ENCODE measurements at regions not wholly inside any gene's neighbourhood (a gene's known extent, or its start where the extent isn't known, plus 50 kb on each side); places are given as distances from the start of the nearest gene placed in this dataset.
"Not testable (repeated sequence)": the region's sequence is repeated elsewhere in the genome, so short reads cannot be mapped to it uniquely, and the experiment has no call there.

DNA sequence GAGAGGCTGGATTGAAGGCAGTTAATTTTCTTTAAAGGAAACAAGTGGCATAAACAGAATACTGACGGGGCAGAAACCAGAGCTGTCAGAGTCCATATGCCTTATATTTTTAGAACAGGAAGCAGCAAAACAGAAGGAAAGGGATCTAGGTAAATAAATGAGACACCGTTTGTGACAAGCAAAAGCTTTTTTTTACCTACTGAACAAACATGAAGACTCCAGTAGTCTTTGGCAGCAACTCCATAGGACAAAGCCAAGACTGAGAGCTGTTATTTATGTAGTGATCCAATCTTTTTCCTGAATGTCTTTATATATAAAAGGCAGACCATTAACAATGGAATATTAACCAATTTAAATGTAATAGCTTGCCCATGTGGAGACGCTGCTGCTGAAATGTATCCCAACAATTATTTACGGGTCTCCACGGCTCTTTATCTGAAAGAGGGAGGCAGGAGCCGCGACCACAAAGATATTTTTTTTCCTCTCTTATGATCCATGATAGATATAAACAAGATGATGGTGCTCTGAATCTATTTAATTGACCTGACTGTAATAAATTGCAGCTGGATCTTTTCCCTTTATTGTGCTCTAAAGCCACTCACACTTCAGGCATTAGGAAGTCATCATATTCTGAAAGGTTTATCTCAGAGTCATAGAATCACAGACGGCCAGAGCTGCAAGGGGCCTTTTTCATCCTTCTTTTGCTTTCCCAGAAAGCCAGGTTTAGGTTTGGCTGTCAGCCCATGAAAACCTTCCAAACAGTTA, 687.8 kb downstream of the EFNB2 start:
- DNase-seq = no peak
- no peaks in the 10 kb centered on the region for H3K36me3 ChIP-seq
- TF ChIP-seq CTCF (IDR thresholded peaks at IDR 0.05; ENCODE audit: borderline replicate concordance) = no peak
- no peaks in the 10 kb centered on the region for H3K9me3 ChIP-seq (replicated peaks)
- H3K4me1 ChIP-seq = peaks cover 6% of the 10 kb centered on the region
- no peak overlapping the region for H3K4me3 ChIP-seq
- no peak overlapping the region for H3K27ac ChIP-seq (replicated peaks)
- intact Hi-C loops (cut with micrococcal nuclease) = loop anchor here (10.0 kb wide), 1 partner anchor 257 kb away; no protein-coding TSS in a partner anchor
- H3K27me3 ChIP-seq (ENCODE audit: low read depth) = no peaks in the 10 kb centered on the region

DNA sequence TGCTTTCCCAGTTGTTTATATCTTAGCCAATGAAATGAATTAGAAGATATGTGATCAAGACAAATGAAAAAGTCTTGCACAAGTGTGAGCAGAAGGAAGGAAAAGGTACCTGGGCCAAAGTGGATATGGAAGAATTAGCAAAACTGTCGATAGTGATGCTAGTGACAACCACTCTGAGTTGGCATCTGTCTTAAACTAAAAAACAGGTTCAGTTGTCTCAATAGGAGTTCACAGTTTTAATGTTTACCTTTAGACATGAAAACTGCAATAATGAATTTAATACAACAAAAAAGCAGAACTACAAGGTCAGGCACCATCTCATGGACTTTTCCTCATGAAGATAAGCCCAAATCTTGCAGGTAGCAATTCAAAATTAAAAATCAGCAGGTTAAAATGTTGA, 688.5 kb downstream of the EFNB2 start:
- DNase-seq = no peak
- no peaks in the 10 kb centered on the region for H3K9me3 ChIP-seq (replicated peaks)
- TF ChIP-seq CTCF (IDR thresholded peaks at IDR 0.05; ENCODE audit: borderline replicate concordance) = no peak
- no peaks in the 10 kb centered on the region for H3K36me3 ChIP-seq
- H3K27ac ChIP-seq (replicated peaks) = no peak overlapping the region
- H3K4me3 ChIP-seq = no peak overlapping the region
- peaks cover 6% of the 10 kb centered on the region for H3K4me1 ChIP-seq
- intact Hi-C loops (cut with micrococcal nuclease) = loop anchor here (10.0 kb wide), 1 partner anchor 258 kb away; no protein-coding TSS in a partner anchor
- H3K27me3 ChIP-seq (ENCODE audit: low read depth) = no peaks in the 10 kb centered on the region

DNA sequence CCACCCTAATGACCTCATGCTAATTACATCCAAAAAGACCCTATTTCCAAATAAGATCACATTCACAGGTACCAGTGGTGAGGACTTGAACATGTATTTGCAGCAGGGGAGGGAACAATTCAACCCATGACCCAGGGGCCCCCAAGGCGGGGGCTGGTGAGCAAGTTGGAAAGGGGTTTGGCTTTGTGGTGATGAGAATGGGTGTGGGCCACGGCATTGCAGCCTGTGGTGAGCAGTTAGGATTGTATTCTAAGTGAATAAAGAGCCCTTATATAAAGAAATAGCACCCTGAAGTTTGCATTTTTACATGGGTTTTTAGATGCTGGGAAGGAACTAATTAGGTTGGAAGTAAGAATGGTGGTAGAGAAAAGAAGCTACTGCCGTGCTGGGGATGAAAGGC, 694.2 kb downstream of the EFNB2 start:
- Histone ChIP-seq H3K27me3 (ENCODE audit: low read depth) (no peaks in the 10 kb centered on the region), H3K27ac (replicated peaks) (no peak overlapping the region), H3K36me3 (no peaks in the 10 kb centered on the region), H3K9me3 (replicated peaks) (no peaks in the 10 kb centered on the region), H3K4me3 (no peak overlapping the region), H3K4me1 (no peaks in the 10 kb centered on the region)
- DNase-seq = no peak
- TF ChIP-seq CTCF (IDR thresholded peaks at IDR 0.05; ENCODE audit: borderline replicate concordance) = no peak
- intact Hi-C loops (cut with micrococcal nuclease) = loop anchor here (10.0 kb wide), 1 partner anchor 264 kb away; no protein-coding TSS in a partner anchor

DNA sequence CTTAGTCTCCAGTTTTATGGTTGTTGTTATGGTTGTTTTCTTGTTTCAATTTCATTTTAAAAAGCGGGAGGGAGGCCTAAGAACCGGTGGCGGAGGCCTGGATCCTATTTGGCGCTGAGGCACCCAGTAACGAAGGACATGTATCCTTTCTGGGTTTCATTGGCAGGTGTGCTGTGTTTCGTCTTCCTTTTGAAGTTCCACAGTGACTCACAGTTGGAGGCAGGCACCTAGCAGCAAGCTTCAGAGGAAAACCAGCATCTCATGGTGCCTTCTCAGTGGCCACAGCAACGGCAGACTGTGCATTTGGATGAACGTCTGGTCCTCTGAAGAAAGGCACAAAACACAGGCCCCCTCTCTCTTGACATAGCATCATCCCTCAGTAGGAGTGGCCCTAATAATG, 697.2 kb downstream of the EFNB2 start:
- DNase-seq = no peak
- Histone ChIP-seq H3K27ac (replicated peaks) (no peak overlapping the region), H3K9me3 (replicated peaks) (no peaks in the 10 kb centered on the region), H3K4me3 (no peak overlapping the region), H3K4me1 (no peaks in the 10 kb centered on the region), H3K36me3 (no peaks in the 10 kb centered on the region), H3K27me3 (ENCODE audit: low read depth) (no peaks in the 10 kb centered on the region)
- TF ChIP-seq CTCF (IDR thresholded peaks at IDR 0.05; ENCODE audit: borderline replicate concordance) = no peak
- intact Hi-C loops (cut with micrococcal nuclease) = no loop called here

- H3K36me3 ChIP-seq; H3K27me3 ChIP-seq (ENCODE audit: low read depth); DNase-seq; H3K9me3 ChIP-seq (replicated peaks); H3K4me1 ChIP-seq; H3K27ac ChIP-seq (replicated peaks); H3K4me3 ChIP-seq; intact Hi-C loops (cut with micrococcal nuclease): not testable (repeated sequence)
Measured at GRCh38 chr13:105837295-105837694, 698.2 kb downstream of the EFNB2 start.

DNA sequence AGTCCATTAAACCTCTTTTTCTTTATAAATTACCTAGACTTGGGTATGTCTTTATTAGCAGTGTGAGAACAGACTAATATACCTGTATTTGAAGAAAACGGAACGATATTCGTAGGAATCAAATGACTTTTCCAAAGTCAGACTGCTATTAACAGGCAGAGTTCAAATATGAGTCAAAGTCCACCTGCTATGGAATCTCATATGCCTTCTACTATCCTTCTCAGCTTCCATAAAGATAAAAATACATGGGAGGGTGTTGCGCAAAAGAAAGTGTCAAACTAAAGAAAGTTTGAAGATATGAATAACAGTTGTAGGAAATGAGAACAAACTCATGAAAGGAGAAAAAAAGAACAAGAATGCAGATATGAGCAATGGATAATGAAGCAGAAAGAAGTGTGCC, 704.6 kb downstream of the EFNB2 start:
- Histone ChIP-seq H3K27me3 (ENCODE audit: low read depth) (no peaks in the 10 kb centered on the region), H3K9me3 (replicated peaks) (peaks cover 11% of the 10 kb centered on the region), H3K4me1 (peaks cover 15% of the 10 kb centered on the region), H3K36me3 (no peaks in the 10 kb centered on the region), H3K4me3 (no peak overlapping the region), H3K27ac (replicated peaks) (no peak overlapping the region)
- no peak for DNase-seq
- no peak for TF ChIP-seq CTCF (IDR thresholded peaks at IDR 0.05; ENCODE audit: borderline replicate concordance)
- intact Hi-C loops (cut with micrococcal nuclease) = no loop called here
